BJ (cell line): ENCODE measurements at regions not wholly inside any gene's neighbourhood (a gene's known extent, or its start where the extent isn't known, plus 50 kb on each side); places are given as distances from the start of the nearest gene placed in this dataset.

Experiments used
- CTCF ChIA-PET: fragments of 350-600 bp; formaldehyde crosslinking; extraction: SDS; loops from one replicate; lab custom pipeline; 2021; ENCODE audit warnings: antibody characterized with exemption, inconsistent platforms; lab: Yijun Ruan, JAX
- POLR2A ChIA-PET: fragments of 300-600 bp; sonication (Branson Sonifier 250); formaldehyde crosslinking; extraction: SDS; loops from one replicate; lab custom pipeline; 2021; ENCODE audit warnings: antibody characterized with exemption; lab: Charles Lee
- DNase-seq: peaks from one replicate; pipeline ENCODE4 v3.0.0-alpha.2; 2011; ENCODE audit warnings: low read depth
- H3K27me3 ChIP-seq: 2 replicates; pipeline ENCODE4 v1.6.0; 2011; ENCODE audit warnings: low read length; ENCODE audit not compliant: control insufficient read depth, insufficient read depth
- H3K36me3 ChIP-seq: 2 replicates; pipeline ENCODE4 v1.5.1; 2011; ENCODE audit warnings: low read length; ENCODE audit not compliant: control insufficient read depth, insufficient read depth
- H3K4me3 ChIP-seq: 2 replicates; pipeline ENCODE4 v1.5.1; 2011; ENCODE audit warnings: low read depth, mild to moderate bottlenecking, control low read depth, low read length
- CTCF ChIP-seq: IDR thresholded peaks from 2 replicates; pipeline ENCODE4 v1.5.1; 2011; ENCODE audit warnings: low read depth, mild to moderate bottlenecking, control low read depth, inconsistent platforms, low read length, moderate library complexity; ENCODE audit not compliant: insufficient read depth

- TF ChIP-seq CTCF: no peak
- H3K4me3 ChIP-seq: no peak overlapping the region
- no peaks in the 10 kb centered on the region for H3K27me3 ChIP-seq
- H3K36me3 ChIP-seq: no peaks in the 10 kb centered on the region
- ChIA-PET CTCF (interaction anchor here (0.6 kb wide), 1 partner anchor 789 kb away, joined by 3 read pairs; no protein-coding TSS in a partner anchor), POLR2A (no interaction called here)
- DNase-seq: no peak
Measured at GRCh38 chr18:75497576-75498235, 70.2 kb upstream of the SMIM21 start.

- ChIA-PET CTCF (no interaction called here), POLR2A (no interaction called here)
- TF ChIP-seq CTCF: no peak
- DNase-seq: no peak
- Histone ChIP-seq H3K36me3 (no peaks in the 10 kb centered on the region), H3K27me3 (no peaks in the 10 kb centered on the region), H3K4me3 (no peak overlapping the region)
Measured at GRCh38 chr18:75496151-75496550, 68.6 kb upstream of the SMIM21 start.

- Histone ChIP-seq H3K27me3 (no peaks in the 10 kb centered on the region), H3K4me3 (no peak overlapping the region), H3K36me3 (no peaks in the 10 kb centered on the region)
- DNase-seq: no peak
- POLR2A ChIA-PET: no interaction called here
- TF ChIP-seq CTCF: no peak
- CTCF ChIA-PET: no interaction called here
Measured at GRCh38 chr18:75492852-75493251, 65.3 kb upstream of the SMIM21 start.

GRCh38 chr18:75491361-75491760 lies 63.9 kb upstream of the SMIM21 start:
- DNase-seq: no peak
- ChIA-PET CTCF (interaction anchor here (0.6 kb wide), 1 partner anchor 210 kb away, joined by 3 read pairs; no protein-coding TSS in a partner anchor), POLR2A (no interaction called here)
- no peaks in the 10 kb centered on the region for H3K36me3 ChIP-seq
- no peak for TF ChIP-seq CTCF
- H3K4me3 ChIP-seq: no peak overlapping the region
- H3K27me3 ChIP-seq: no peaks in the 10 kb centered on the region

- Histone ChIP-seq H3K36me3 (no peaks in the 10 kb centered on the region), H3K27me3 (no peaks in the 10 kb centered on the region), H3K4me3 (no peak overlapping the region)
- peak; percentile 89 for DNase-seq
- CTCF ChIA-PET: interaction anchor here (0.7 kb wide), 1 partner anchor 35 kb away, joined by 3 read pairs; no protein-coding TSS in a partner anchor
- no peak for TF ChIP-seq CTCF
- POLR2A ChIA-PET: no interaction called here
Measured at GRCh38 chr18:75489493-75490190, 62.1 kb upstream of the SMIM21 start.
